ENCODE measurements at regions not wholly inside any gene's neighbourhood (a gene's known extent, or its start where the extent isn't known, plus 50 kb on each side); places are given as distances from the start of the nearest gene placed in this dataset.
A peak's percentile ranks its signal among the peaks of the same experiment; 100 is the strongest.

- H3K4me1 ChIP-seq (ENCODE audit: control insufficient read depth, insufficient read depth, low read length): peaks cover 13% of the 10 kb centered on the region
- H3K4me3 Mint-ChIP-seq: peak overlapping the region; percentile 91
- no peaks in the 10 kb centered on the region for H3K27me3 ChIP-seq (ENCODE audit: control insufficient read depth, insufficient read depth, low read length)
- H3K36me3 ChIP-seq (ENCODE audit: control insufficient read depth, insufficient read depth, low read length): no peaks in the 10 kb centered on the region
- peak overlapping the region; percentile 48 for H3K4me3 ChIP-seq (ENCODE audit: low read length)
- intact Hi-C loops (cut with micrococcal nuclease): loop anchor here (10.0 kb wide), 2 partner anchors 88 to 132 kb away; no protein-coding TSS in a partner anchor
- whole genome bisulfite sequencing (ENCODE audit: insufficient coverage): 13% methylated on average over 6 of the region's 7 CpGs
- no peak for TF ChIP-seq CTCF (IDR thresholded peaks at IDR 0.05)
- H3K4me1 Mint-ChIP-seq: peaks cover 17 to 20% of the 10 kb centered on the region in 2 donors
- no peaks in the 10 kb centered on the region for H3K9me3 ChIP-seq (ENCODE audit: control insufficient read depth, insufficient read depth, low read length)
- H3K9me3 Mint-ChIP-seq: no peaks in the 10 kb centered on the region
- no peaks in the 10 kb centered on the region for H3K36me3 Mint-ChIP-seq
- peak overlapping the region; percentile 85 to 91 for H3K27ac Mint-ChIP-seq
- ATAC-seq (no peak), DNase-seq (no peak)
- peaks cover 2 to 6% of the 10 kb centered on the region in 2 donors for H3K27me3 Mint-ChIP-seq (ENCODE audit: low read depth in 2 of 2)
- H3K27ac ChIP-seq (ENCODE audit: low read length): peak overlapping the region; percentile 74
These were observed 231.1 kb upstream of the SERP2 start for GRCh38 chr13:44142540-44142867.

GRCh38 chr13:44142941-44143665, 230.5 kb upstream of the SERP2 start:
- Mint-ChIP-seq H3K9me3 (no peaks in the 10 kb centered on the region), H3K4me3 (peak overlapping the region; percentile 91), H3K36me3 (no peaks in the 10 kb centered on the region), H3K4me1 (peaks cover 20 to 21% of the 10 kb centered on the region in 2 donors), H3K27me3 (ENCODE audit: low read depth in 2 of 2) (peaks cover 2 to 6% of the 10 kb centered on the region in 2 donors), H3K27ac (peak overlapping the region; percentile 85 to 91)
- WGBS (ENCODE audit: insufficient coverage): 100% methylated on average over 2 of the region's 4 CpGs
- no peaks in the 10 kb centered on the region for H3K9me3 ChIP-seq (ENCODE audit: control insufficient read depth, insufficient read depth, low read length)
- TF ChIP-seq CTCF (IDR thresholded peaks at IDR 0.05): no peak
- DNase-seq (no peak), ATAC-seq (no peak)
- H3K4me1 ChIP-seq (ENCODE audit: control insufficient read depth, insufficient read depth, low read length): peaks cover 13% of the 10 kb centered on the region
- H3K27ac ChIP-seq (ENCODE audit: low read length): no peak overlapping the region
- H3K36me3 ChIP-seq (ENCODE audit: control insufficient read depth, insufficient read depth, low read length): no peaks in the 10 kb centered on the region
- no peaks in the 10 kb centered on the region for H3K27me3 ChIP-seq (ENCODE audit: control insufficient read depth, insufficient read depth, low read length)
- intact Hi-C loops (cut with micrococcal nuclease): loop anchor here (10.0 kb wide), 2 partner anchors 88 to 132 kb away; no protein-coding TSS in a partner anchor
- H3K4me3 ChIP-seq (ENCODE audit: low read length): no peak overlapping the region

- intact Hi-C loops (cut with micrococcal nuclease): loop anchor here (10.0 kb wide), 2 partner anchors 91 to 129 kb away; no protein-coding TSS in a partner anchor
- Histone ChIP-seq H3K27me3 (ENCODE audit: control insufficient read depth, insufficient read depth, low read length) (no peaks in the 10 kb centered on the region), H3K4me3 (ENCODE audit: low read length) (no peak overlapping the region), H3K4me1 (ENCODE audit: control insufficient read depth, insufficient read depth, low read length) (peaks cover 11% of the 10 kb centered on the region), H3K36me3 (ENCODE audit: control insufficient read depth, insufficient read depth, low read length) (no peaks in the 10 kb centered on the region), H3K27ac (ENCODE audit: low read length) (no peak overlapping the region), H3K9me3 (ENCODE audit: control insufficient read depth, insufficient read depth, low read length) (no peaks in the 10 kb centered on the region)
- no peak overlapping the region for H3K4me3 Mint-ChIP-seq
- H3K27me3 Mint-ChIP-seq (ENCODE audit: low read depth in 2 of 2): peaks cover 2 to 6% of the 10 kb centered on the region in 2 donors
- DNase-seq (no peak), ATAC-seq (no peak)
- no peak for TF ChIP-seq CTCF (IDR thresholded peaks at IDR 0.05)
- no CpG with 5 or more reads among the region's 1 CpG for WGBS (ENCODE audit: insufficient coverage)
- no peak overlapping the region for H3K27ac Mint-ChIP-seq
- H3K36me3 Mint-ChIP-seq: no peaks in the 10 kb centered on the region
- H3K9me3 Mint-ChIP-seq: no peaks in the 10 kb centered on the region
- peaks cover 15 to 20% of the 10 kb centered on the region in 2 donors for H3K4me1 Mint-ChIP-seq
These were observed 227.5 kb upstream of the SERP2 start for GRCh38 chr13:44146138-44146537.
